Stimulated activated CD4-positive, alpha-beta T cell treated with anti-CD3 and anti-CD28 coated beads, Interleukin-2, amount 100 ng/mL, for 48 hours (primary cell): ENCODE measurements at regions not wholly inside any gene's neighbourhood (a gene's known extent, or its start where the extent isn't known, plus 50 kb on each side); places are given as distances from the start of the nearest gene placed in this dataset.

Source experiments
- DNase-seq, 2 donors: peaks; one replicate each; pipeline ENCODE4 v3.0.0-alpha.2; 2020

- no peak for DNase-seq
These were observed 49.9 kb downstream of the RIN2 start for GRCh38 chr20:19807946-19808330.

DNA sequence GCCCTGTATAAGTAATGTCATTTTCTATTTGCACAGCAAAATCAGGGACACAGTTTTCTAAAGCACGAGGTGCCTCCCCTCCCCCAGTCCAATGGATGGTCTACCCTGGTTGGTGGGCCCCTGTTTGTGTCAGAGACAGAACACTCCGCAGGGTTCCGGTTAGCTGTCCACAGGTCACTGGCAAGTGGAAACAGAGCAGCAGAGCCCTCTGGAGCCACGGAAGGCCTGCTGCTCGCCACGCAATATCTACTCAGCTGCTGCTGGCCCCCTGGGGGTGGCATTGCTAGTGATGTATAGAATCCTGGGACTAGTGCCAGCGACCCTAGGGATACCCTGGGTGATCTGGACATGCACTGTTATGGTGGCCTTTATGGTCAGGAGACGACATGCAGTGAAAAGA, 50.4 kb downstream of the RIN2 start:
- DNase-seq, result no peak

DNA sequence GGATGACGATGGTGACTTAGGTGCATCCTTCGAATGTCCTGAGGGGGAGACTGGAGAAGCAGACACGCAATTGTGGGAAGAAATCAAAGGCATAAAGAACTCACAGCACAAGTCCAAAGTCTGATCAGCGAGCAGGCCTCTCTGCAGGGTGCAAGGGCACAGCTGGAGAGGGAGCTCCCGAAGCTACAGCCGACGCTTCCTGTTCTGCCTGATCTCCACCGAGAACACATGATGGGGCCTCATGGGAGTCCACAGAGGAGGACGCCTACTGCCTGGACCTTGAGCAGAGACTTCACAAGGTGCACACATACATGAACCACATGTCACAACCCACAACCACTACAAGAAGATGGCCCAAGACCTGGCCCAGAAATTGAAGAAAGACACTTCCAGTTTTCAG, 51.4 kb downstream of the RIN2 start:
- no peak for DNase-seq

GRCh38 chr20:19811231-19811630, 53.2 kb downstream of the RIN2 start:
- DNase-seq, result no peak

GRCh38 chr20:19812056-19812455, 54.0 kb downstream of the RIN2 start:
- no peak for DNase-seq

DNA sequence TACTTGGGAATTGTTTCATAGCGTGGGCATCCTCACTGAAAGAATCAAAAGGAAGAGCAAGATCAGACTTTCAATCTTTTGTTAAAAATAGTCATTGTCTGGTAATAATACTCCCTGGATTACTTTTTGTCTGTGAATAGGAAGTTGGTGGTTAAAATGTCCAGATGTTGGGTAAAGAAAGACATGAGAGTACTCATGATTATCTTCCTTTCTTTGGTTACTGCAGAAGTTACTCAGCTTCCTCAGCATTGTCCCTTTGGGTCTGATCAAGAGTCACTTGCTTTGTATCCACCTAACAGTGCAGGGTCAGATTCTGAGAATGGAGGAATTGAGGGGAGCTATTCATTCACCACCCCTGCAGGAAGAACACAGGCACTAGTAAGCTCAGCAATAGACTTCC, 54.6 kb downstream of the RIN2 start:
- DNase-seq, result no peak

DNA sequence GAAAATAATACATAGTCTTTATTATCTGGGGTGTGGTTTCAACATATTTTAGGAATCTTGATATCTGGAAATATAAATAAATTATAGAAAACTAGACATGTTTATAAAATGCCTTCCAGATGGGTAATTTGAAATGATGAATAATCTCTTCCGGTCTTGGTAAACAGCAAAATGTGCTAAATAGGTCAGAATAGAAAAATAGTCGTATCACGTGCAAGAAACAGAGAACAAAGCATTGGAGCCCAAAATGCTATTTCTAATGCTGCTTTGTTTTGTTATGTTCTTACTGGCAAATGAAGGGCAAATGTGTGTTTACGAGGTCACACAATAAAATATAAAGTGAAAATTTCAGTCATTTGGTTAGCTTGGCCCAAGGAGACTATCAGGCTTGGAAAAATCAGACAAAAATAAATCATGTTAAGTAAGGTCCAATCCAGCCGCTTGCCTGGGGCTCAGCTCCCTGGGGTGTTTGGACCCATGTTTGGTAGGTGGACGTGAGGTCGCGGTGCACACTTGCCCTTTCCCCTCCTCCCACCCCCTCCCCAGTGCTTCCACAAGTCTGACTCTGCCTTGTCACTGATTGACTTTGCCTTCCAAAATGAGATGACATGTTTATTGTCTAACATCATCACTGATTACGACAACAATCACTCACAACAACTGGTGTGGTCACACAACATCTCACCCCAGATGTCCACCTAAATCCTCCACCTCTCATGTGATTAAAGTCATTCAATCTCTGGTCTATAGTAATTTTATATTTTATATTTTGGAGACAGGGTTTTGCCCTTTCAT, 56.0 kb downstream of the RIN2 start:
- no peak for DNase-seq

DNA sequence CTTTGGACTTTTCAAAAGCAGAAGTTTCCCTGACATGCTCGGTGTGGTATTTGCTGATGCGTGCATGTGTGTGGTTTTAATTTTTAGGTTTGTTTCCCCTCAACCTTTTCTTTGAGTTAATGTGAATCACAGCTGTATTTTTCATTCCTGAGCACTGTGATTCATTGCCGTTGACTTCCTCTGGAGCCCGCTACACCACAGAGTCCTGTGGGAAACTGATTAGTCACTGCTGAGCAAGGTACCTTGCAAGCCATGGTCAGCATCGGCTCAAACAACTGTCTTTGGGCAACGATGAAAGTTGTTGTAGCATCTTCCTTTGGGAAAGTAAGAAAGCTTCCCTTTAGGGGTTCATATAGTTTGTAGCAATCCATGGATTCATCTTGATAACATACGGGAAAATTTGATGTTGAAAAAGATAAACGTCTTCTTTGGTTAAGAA, 57.5 kb downstream of the RIN2 start:
- no peak for DNase-seq

DNA sequence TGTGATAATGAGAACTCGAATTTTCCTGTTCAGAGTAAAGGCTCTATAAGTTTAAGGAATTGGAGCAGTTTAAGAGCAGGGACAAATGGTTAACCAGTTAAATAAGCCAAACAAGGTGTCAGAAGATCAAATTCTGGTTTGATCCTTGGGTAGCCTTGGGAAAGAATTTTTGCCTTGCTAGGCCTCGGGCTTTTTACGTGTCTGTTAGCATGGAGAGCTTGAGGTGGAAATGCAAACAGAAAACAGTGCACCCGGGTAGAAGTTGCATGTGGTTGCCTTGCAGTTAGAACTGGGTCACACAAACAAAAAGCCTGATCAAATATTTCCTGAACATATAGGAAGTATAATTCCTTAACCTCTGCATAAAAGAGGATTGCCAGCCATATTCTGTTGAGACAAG, 58.3 kb downstream of the RIN2 start:
- no peak for DNase-seq

DNA sequence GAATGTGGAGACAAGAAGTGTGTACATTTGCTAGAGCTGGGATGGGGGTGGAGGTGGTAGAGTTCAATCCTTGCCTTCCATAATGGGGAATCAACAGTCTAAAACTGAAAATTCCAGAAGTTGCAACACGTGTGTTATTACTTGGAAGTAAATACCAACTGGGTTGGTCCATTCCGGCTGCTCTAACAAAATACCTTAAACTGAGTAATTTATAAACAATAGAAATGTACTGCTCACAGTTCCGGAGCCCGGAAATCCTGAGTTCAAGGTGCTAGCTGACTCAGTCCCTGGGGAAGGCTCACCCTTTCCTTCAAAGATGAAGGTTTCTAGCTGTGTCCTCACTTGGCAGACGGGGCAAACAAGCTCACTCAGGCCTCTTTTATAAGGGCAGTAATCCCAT, 59.0 kb downstream of the RIN2 start:
- no peak for DNase-seq

DNA sequence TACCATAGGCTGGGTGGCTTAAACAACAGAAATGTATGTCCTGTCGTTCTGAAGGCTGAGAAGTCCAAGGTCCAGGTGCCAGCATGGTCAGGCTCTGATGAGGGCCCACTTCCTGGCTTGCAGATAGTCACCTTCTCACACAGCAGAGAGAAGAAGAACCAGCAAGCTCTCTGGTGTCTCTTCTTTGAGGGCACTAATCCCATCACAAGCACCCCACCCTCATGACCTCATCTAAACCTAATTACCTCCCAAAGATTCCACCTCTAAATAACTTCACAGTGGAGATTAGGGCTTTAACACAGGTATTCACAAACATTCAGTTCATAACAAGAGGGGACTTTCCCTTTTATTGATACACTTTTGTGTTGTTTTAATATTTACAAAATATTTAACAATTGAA, 61.1 kb downstream of the RIN2 start:
- no peak for DNase-seq

DNA sequence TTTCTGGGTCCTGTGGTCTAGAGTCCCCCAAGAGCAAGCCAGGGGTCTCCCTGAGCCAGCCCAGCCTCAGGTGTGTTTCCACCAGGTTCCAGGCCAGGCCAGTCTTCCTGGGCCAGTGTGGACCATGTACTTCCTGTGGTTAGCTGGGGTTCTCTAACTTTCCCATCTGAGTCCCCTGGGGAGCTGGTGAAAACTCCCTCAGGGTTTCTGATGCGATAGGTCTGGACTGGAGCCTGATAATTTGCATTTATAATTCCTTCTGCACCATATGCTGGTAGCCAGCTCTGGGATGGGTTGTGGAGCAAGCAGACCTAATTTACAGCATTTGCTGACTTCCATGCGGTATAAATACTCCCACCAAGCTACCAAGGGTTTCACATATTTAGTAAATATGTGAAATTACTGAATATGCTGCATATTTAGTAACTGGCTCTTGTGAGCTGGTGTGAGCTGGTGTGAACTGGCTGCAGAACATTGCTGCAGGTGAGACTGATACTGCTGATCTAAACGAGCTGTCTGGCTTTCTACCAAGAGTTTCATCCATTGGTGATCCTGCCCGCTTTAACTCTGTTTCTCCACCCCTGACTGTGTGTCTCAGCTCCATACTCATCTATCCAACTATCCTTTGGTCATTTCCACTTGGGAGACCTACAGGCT, 62.6 kb downstream of the RIN2 start:
- no peak for DNase-seq

DNA sequence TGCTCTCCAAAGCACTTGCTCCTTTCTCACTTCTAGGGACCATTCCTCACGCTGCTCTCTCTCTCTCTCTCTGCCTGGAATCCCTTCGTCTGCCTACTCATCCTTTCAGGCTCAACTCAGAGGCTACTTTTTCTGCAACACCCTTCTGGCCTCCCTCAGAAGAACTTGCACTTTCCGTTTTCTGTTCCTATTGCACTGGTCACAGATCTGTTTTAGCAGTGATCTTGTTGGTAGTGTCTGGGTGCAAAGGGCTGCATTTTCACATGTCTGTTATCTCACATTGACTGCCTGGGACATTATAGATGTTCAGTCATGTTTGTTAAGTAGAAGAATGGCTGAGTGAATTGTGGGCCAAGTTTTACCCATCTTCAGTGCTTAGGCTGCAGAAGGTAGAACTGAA, 63.5 kb downstream of the RIN2 start:
- no peak for DNase-seq

- DNase-seq, result no peak
These were observed 65.2 kb downstream of the RIN2 start for GRCh38 chr20:19823216-19823615.

DNA sequence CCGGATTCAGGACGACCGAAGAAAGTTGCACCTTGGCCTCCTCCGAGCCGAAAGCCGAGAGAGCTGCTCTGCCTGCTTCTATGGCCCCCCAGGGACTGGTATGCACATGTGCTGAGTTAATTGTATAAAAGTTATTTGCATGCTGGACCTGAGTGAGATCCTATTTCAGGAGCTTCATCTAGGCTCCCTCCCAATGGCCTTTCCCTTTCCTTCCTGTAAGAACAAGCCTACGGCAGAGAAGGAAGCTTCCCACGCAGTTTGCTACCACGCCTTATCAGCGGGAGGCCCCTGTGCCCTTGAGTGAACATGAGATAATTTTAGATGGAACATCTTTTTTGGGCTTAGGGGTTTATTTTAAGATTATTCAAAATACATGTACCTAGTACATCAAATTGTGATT, 65.9 kb downstream of the RIN2 start:
- DNase-seq, result no peak

DNA sequence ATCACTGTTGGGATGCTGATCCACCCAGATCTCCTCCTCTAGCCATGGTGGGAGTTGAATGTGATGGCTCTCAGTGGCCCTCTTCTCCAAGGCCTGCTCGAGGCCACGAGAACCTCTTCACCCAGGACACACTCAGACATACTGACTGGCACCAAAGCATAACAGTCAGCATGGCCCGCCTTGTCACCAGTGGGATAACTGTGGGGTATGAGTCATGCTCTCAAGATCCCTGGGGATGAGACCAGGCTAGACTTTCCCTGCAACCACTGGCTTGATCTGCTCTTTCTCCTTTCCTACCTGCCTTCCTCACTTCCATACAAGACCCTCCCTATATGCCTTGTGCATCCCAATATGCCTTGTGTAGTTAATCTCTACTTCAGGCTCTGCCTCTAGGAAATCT, 66.8 kb downstream of the RIN2 start:
- no peak for DNase-seq

- DNase-seq, result no peak
These were observed 68.3 kb downstream of the RIN2 start for GRCh38 chr20:19826179-19826914.

- DNase-seq, result no peak
These were observed 69.8 kb downstream of the RIN2 start for GRCh38 chr20:19827818-19828217.

- peak; percentile 1 to 14 for DNase-seq
These were observed 70.2 kb downstream of the RIN2 start for GRCh38 chr20:19828232-19828631.

- DNase-seq, result no peak
These were observed 72.2 kb downstream of the RIN2 start for GRCh38 chr20:19830211-19830785.

DNA sequence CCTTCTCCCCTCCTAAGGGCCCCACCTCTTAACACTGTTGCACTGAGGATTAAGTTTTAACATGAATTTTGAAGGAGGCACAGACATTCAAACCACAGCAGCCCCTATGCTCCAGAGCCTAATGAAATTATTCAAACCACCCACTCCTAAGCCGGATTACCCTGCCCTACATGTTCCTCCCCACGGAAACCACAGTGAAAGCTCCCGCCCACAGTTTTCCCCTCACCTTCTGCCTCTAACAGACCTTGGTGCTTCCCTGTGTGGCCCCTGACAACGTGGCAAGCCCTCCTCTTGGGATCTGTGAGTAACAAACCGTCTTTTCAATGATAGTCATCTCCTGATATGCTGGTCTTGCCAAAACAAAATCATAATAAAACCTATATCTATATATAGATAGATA, 74.8 kb downstream of the RIN2 start:
- peak in 1 of 2 donors; percentile 19 for DNase-seq

DNA sequence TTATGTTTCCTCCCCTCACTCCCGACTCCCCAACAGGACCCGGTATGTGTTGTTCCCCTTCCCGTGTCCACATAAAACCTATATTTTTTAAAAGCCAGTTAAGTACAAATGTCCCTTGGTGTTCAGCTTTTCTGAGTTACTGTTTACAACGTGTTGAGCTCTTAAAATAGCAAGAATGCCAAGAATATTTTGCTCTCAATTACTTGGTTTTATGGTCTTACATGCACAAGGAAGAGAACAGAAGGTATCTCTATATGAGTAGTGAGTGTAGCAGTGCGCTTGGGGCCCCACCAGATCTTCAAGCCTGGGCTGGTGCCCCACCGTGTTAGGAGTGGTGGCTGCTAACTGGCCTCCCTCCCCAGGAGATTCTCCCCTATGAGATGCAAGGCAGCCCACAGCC, 75.3 kb downstream of the RIN2 start:
- DNase-seq, result no peak

DNA sequence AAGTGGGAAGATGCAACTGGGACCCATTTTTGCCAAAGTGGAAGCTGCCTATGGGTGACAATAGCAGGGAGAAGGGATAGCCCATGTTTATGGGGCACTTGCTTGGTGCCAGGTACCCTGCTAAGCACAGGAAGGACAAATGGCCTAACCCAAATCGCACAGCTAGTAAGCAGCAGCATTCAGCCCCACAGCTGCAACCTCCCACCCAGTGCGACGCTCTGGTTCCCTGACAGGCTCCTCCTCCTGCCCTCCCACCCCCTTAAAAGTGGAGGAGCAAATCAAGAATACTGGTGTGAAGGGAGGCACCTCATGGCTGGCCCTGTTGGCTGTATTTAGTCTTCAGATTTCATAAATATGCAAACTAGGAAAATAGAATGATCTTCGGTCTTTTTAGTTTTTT, 76.2 kb downstream of the RIN2 start:
- DNase-seq, result no peak

- no peak for DNase-seq
These were observed 76.7 kb downstream of the RIN2 start for GRCh38 chr20:19834783-19835182.
